ENCODE measurements at regions not wholly inside any gene's neighbourhood (a gene's known extent, or its start where the extent isn't known, plus 50 kb on each side); places are given as distances from the start of the nearest gene placed in this dataset.

DNA sequence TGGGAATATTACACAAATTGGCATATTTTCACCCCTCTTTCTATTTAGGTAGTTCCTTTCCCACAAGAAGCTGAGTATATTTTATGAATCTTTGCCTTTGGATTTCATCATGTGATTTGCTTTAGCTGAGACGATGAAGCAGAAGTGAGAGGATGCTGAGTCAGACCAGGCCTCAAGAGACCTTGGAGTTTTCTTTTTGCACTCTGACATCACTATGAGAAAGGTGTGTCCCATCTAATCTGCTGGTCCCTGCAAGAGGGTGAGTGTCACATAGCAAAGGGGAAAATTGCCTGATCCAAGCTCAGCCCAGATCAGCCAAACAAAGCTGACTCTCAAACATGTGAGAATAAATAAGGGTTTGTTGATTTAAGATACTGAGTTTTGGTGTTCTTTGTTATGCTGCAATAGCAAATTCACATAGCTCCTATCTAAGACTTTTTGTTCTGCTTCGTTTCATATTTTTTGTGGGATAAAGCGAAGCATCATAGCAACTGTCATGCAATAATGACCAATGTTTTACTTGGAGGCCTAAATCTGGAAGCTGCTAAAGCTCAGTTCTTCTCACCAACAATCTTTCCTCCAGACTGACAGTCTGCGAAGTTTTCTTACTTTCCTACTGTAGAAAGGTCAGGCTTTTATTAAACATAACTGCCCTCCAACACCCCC lies 176.9 kb downstream of the PDHA2 start:
- H3K4me3 ChIP-seq (ENCODE audit: low read depth, low read length) = no peak overlapping the region
- no peak for DNase-seq (ENCODE audit: low read depth)
- TF ChIP-seq, protein P1, sequence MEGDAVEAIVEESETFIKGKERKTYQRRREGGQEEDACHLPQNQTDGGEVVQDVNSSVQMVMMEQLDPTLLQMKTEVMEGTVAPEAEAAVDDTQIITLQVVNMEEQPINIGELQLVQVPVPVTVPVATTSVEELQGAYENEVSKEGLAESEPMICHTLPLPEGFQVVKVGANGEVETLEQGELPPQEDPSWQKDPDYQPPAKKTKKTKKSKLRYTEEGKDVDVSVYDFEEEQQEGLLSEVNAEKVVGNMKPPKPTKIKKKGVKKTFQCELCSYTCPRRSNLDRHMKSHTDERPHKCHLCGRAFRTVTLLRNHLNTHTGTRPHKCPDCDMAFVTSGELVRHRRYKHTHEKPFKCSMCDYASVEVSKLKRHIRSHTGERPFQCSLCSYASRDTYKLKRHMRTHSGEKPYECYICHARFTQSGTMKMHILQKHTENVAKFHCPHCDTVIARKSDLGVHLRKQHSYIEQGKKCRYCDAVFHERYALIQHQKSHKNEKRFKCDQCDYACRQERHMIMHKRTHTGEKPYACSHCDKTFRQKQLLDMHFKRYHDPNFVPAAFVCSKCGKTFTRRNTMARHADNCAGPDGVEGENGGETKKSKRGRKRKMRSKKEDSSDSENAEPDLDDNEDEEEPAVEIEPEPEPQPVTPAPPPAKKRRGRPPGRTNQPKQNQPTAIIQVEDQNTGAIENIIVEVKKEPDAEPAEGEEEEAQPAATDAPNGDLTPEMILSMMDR (conservative IDR thresholded peaks at IDR 0.05; ENCODE audit: low read depth, low read length) = no peak

DNA sequence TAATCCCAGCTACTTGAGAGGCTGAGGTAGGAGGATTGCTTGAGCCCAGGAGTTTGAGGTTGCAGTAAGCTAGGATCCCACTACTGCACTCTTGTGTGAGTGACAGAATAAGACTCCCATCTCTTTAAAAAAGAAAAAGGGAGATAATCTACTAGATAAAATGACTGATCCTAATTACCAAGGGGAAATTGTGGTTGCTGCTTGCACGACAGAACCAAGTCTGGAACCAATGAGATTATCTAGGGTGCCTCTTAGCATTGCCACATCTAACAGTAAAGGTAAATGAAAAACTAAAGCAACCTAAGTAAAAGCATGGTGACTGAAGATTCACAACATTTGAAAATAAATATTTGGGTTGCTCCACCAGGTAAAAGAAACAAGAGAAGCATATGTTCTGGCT lies 185.1 kb downstream of the PDHA2 start:
- TF ChIP-seq, protein P1 (conservative IDR thresholded peaks at IDR 0.05; ENCODE audit: low read depth, low read length) = no peak

DNA sequence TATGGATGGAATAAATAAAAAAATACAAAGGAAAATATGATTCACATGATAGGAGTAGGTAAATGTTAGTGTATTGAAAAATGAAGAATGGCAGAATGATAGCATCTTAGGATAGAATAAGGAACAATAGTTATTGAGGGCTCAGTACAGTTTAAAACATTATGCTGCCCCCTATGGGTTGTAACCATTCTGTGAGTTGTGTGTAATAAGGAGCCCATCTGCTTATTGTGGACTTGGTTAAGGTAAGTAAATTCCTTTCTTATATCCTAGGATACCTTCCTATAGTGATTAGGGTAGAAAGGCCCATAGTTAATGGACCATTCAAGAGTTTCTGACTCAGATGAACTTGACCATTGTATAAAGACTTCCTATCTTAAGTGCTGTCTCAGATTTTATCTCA lies 195.8 kb downstream of the PDHA2 start:
- TF ChIP-seq, protein P1 (conservative IDR thresholded peaks at IDR 0.05; ENCODE audit: low read depth, low read length) = peak; percentile 67
- no peak for DNase-seq (ENCODE audit: low read depth)
- H3K4me3 ChIP-seq (ENCODE audit: low read depth, low read length) = no peak overlapping the region

More for the DNA sequence above, 185.1 kb downstream of the PDHA2 start:
- no peak overlapping the region for H3K4me3 ChIP-seq (ENCODE audit: low read depth, low read length)
- no peak for DNase-seq (ENCODE audit: low read depth)

DNA sequence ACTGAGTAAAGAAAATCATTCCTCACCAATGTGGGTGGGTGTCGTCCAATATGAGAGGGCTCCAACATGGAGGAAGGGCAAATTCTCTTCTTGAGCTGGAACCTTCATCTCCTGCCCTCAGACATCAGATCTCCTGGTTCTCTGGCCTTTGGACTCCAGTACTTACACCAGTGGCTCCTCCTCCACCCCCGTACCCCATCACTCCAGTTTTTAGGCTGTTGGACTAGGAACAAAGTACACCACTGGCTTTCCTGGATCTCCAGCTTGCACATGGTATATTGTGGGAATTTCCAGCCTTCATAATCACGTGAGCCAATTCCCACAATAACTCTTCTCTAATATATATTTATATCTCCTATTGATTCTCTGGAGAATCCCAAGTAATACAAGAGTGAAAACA lies 196.9 kb downstream of the PDHA2 start:
- no peak overlapping the region for H3K4me3 ChIP-seq (ENCODE audit: low read depth, low read length)
- no peak for DNase-seq (ENCODE audit: low read depth)
- TF ChIP-seq, protein P1 (conservative IDR thresholded peaks at IDR 0.05; ENCODE audit: low read depth, low read length) = no peak

DNA sequence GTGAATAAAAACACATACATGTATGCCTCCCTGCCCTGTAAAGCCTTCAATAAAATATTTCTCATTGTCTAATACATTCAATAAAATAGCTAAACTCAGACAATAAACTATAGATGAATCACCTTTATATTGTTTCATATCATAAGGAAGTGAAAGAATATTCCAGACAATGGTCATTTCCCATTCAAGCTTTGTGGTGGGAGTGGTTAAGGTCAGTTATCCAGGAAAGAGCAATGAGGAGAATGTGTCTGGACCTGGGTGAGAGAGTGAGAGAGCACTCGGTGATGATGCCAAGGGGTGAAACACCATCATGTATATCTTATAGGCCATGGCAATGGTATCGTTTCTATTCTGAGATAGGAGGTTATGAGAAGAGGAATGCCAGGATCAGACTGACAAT lies 197.8 kb downstream of the PDHA2 start:
- DNase-seq (ENCODE audit: low read depth) = no peak
- H3K4me3 ChIP-seq (ENCODE audit: low read depth, low read length) = no peak overlapping the region
- TF ChIP-seq, protein P1 (conservative IDR thresholded peaks at IDR 0.05; ENCODE audit: low read depth, low read length) = no peak

DNA sequence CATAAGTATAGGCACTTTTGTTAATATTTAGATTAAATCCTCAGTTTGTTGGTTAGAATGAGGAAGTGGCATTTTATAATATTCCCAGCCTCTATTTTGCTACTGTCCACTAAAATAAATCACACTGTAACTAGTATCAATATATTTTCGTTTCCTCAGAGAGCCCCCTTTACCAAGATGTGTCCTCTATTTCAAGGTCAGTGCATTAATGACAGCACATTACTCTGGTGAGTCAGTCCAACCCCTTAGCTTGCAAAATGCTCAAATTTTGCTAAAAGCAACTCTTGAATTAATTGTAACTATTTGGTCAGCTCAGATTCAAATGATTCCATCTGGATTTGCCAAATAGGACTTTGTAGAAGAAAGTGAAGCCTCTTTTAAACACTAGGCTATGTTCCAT lies 199.3 kb downstream of the PDHA2 start:
- no peak overlapping the region for H3K4me3 ChIP-seq (ENCODE audit: low read depth, low read length)
- TF ChIP-seq, protein P1 (conservative IDR thresholded peaks at IDR 0.05; ENCODE audit: low read depth, low read length) = no peak
- no peak for DNase-seq (ENCODE audit: low read depth)

DNA sequence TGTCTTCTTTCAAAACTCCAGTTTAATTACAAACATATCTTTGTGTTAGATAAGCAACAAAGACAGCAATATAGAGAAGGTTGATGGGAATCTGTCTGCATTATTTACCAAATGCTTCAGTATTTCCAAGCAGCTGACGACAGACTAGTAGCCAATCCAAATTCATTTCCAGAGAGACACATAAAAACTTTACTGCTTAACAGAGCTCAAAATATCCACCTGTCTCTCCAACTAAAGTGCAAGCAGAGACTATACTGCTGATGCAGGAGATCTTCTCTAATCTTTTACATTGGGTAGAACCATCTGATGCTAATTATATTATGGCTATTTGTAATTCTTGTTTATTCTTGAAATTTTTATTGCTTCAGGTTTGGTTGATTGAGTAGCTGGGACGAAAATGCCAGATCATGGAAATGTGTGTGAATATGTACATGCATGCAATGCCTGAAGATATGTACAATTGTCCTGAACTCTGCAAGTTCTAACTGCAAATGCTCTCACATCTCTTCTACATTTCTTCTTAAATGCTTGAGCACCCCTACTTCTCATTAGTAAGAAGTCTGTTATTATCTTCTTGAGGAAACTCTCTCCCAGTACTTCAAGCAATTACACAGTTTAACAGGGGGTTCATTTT lies 200.0 kb downstream of the PDHA2 start:
- TF ChIP-seq, protein P1 (conservative IDR thresholded peaks at IDR 0.05; ENCODE audit: low read depth, low read length) = no peak
- DNase-seq (ENCODE audit: low read depth) = no peak
- H3K4me3 ChIP-seq (ENCODE audit: low read depth, low read length) = no peak overlapping the region
